Stomach (tissue), 8 donors: ENCODE measurements at regions not wholly inside any gene's neighbourhood (a gene's known extent, or its start where the extent isn't known, plus 50 kb on each side); places are given as distances from the start of the nearest gene placed in this dataset.

ENCODE experiments used
- DNase-seq, 2 donors: peaks; one replicate each; pipeline versions ENCODE4 v3.0.0 to v3.0.0-alpha.2; 2013 to 2019
- H3K27ac ChIP-seq, 5 donors: fragments of 200-600 bp in 4 of 5; sonication (generic) in 4 of 5; one replicate each; pipeline ENCODE4 v1.5.1; 2013 to 2019; ENCODE audit warnings: mild to moderate bottlenecking in 1 of 5, moderate library complexity in 1 of 5
- H3K27me3 ChIP-seq, 3 donors: fragments of 200-600 bp; sonication (generic); one replicate each; pipeline ENCODE4 v1.5.1; 2017 to 2019; ENCODE audit warnings: mixed run types in 1 of 3
- H3K36me3 ChIP-seq, 4 donors: fragments of 200-600 bp; sonication (generic); 1 replicate in 3 of 4; 2 replicates in 1 of 4; pipeline ENCODE4 v1.5.1; 2016 to 2019
- H3K4me1 ChIP-seq, 4 donors: fragments of 200-600 bp; sonication (generic); one replicate each; pipeline ENCODE4 v1.5.1; 2016 to 2019
- H3K4me3 ChIP-seq, 4 donors: fragments of 200-600 bp; sonication (generic) in 3 of 4; one replicate each; pipeline ENCODE4 v1.5.1; 2016 to 2019; ENCODE audit warnings: mild to moderate bottlenecking in 1 of 4
- H3K9me3 ChIP-seq, 4 donors: fragments of 200-600 bp; sonication (generic); one replicate each; pipeline ENCODE4 v1.5.1; 2016 to 2019
- EP300 ChIP-seq: sonication (generic); formaldehyde crosslinking; IDR thresholded peaks from one replicate; pipeline ENCODE4 v1.6.1; 2017; ENCODE audit warnings: antibody characterized with exemption
- POLR2A ChIP-seq, 4 donors: fragments of 450-650 bp; IDR thresholded peaks; one replicate each; pipeline ENCODE4 v1.6.1; 2016; ENCODE audit warnings: antibody characterized with exemption in 4 of 4, control low read depth in 2 of 4, mild to moderate bottlenecking in 1 of 4, moderate library complexity in 1 of 4
- POLR2AphosphoS5 ChIP-seq, 3 donors: sonication (generic); formaldehyde crosslinking; IDR thresholded peaks; one replicate each; pipeline ENCODE4 v1.6.1; 2016; ENCODE audit warnings: antibody characterized with exemption in 3 of 3
- WGBS, 5 donors: extraction: QIAGEN DNeasy Blood & Tissue Kit in 3 of 5; methylation state at CpG; one replicate each; pipeline versions ENCODE4 v1.1.5 to v1.1.7; 2013 to 2018; 5-methylcytosine and 5-hydroxymethylcytosine counted together
- intact Hi-C: fragments of 100-400 bp; cut with DNase I; formaldehyde crosslinking; loops from one replicate; pipeline ENCODE4 v1.15.1; 2023; ENCODE audit warnings: low total_unique reads
- TF ChIP-seq, protein P1 (sequence below), 7 experiments: fragments of 450-650 bp in 4 of 7; fragments of 200-600 bp in 3 of 7; sonication (generic) in 3 of 7; IDR thresholded peaks; one replicate each; pipeline ENCODE4 v1.5.1; 2016 to 2019; ENCODE audit warnings: antibody characterized with exemption in 7 of 7, control low read depth in 2 of 7, mild to moderate bottlenecking in 1 of 7
- donor health status: healthy with polysubstance abuse.
- donor health status: Bipolar disorder and iron deficiency.
- donor health status: healthy.

DNA sequence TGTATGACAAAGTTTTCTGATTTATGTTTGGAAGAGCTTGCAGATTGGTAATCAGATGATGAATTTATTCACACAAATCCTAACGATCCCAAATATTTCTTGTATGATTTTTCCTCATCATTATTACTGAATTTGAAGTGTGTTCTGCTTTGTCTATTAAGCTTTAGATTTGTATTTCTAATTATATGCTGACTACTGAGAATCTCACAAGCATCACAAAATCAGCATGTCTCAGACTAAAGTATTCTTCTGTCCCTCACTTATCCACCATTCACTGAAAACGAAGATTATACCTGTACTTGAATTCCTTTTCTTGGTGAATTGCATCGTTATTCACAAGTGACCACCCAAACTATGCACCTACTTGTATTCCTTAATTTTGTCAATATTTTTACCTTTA, 796.3 kb upstream of the MAP3K7 start:
- peaks cover 0 to 10% (median 0%) of the 10 kb centered on the region in 4 donors for H3K9me3 ChIP-seq
- H3K27me3 ChIP-seq: no peaks in the 10 kb centered on the region
- H3K27ac ChIP-seq: no peak overlapping the region
- H3K4me1 ChIP-seq: no peaks in the 10 kb centered on the region
- DNase-seq: no peak
- TF ChIP-seq, protein P1, sequence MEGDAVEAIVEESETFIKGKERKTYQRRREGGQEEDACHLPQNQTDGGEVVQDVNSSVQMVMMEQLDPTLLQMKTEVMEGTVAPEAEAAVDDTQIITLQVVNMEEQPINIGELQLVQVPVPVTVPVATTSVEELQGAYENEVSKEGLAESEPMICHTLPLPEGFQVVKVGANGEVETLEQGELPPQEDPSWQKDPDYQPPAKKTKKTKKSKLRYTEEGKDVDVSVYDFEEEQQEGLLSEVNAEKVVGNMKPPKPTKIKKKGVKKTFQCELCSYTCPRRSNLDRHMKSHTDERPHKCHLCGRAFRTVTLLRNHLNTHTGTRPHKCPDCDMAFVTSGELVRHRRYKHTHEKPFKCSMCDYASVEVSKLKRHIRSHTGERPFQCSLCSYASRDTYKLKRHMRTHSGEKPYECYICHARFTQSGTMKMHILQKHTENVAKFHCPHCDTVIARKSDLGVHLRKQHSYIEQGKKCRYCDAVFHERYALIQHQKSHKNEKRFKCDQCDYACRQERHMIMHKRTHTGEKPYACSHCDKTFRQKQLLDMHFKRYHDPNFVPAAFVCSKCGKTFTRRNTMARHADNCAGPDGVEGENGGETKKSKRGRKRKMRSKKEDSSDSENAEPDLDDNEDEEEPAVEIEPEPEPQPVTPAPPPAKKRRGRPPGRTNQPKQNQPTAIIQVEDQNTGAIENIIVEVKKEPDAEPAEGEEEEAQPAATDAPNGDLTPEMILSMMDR (IDR thresholded peaks at IDR 0.05): no peak
- no peak for TF ChIP-seq EP300
- no peak for TF ChIP-seq POLR2A (IDR thresholded peaks at IDR 0.05)
- no peak for TF ChIP-seq POLR2AphosphoS5 (IDR thresholded peaks at IDR 0.05)
- H3K4me3 ChIP-seq: no peak overlapping the region
- H3K36me3 ChIP-seq: no peaks in the 10 kb centered on the region
- 66 to 85% (median 79%) methylated on average over 3 of the region's 3 CpGs for WGBS, 5 donors
- intact Hi-C loops: no loop called here

DNA sequence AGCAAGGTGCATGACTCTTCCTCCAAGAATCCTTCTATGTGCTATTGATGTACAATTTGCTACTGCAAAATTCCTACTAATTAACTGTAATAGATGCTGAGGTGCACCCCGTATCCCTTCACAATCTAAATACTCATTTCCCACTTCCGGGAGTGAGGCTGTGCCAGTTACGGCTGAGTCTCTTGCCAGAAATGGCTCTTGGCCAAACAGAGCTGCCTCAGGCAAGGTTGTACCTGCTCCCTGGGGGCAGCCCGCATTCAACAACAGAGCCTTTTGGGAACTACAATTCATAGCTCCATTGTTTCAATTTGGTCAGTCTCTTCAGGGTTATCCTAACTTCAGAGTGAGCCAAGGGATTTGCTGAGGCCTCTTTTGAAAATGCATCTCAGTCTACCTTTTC, 789.8 kb upstream of the MAP3K7 start:
- Histone ChIP-seq H3K27ac (peak overlapping the region in 1 of 5 donors; percentile 32), H3K36me3 (no peaks in the 10 kb centered on the region), H3K4me1 (no peaks in the 10 kb centered on the region), H3K27me3 (no peaks in the 10 kb centered on the region), H3K4me3 (no peak overlapping the region), H3K9me3 (no peaks in the 10 kb centered on the region)
- TF ChIP-seq POLR2A (IDR thresholded peaks at IDR 0.05): no peak
- TF ChIP-seq POLR2AphosphoS5 (IDR thresholded peaks at IDR 0.05): no peak
- TF ChIP-seq EP300: no peak
- TF ChIP-seq, protein P1 (IDR thresholded peaks at IDR 0.05): no peak
- 37 to 61% (median 43%) methylated on average over 4 of the region's 4 CpGs for WGBS, 5 donors
- DNase-seq: peak in 1 of 2 donors; percentile 44
- intact Hi-C loops: no loop called here

DNA sequence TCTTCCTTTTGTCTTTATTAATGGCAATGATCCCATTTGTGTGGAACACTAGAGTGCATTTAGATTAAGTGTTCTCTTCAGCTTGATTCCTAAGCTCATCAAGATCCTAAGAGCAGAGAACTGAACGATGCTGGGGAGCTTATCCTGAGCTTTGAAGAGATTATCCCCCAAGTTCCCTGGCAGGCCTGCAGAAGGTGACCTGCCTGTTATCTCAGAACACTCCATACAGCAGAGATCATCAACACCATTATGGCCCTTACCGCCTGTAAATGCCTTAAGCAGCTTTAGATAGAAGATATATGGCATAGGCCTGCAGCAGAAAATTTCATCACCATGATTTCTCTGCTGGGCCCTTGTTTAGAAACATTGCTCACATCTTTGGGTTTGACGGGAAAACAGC, 779.9 kb upstream of the MAP3K7 start:
- intact Hi-C loops: no loop called here
- no peaks in the 10 kb centered on the region for H3K4me1 ChIP-seq
- H3K9me3 ChIP-seq: peaks cover 0 to 3% (median 0%) of the 10 kb centered on the region in 4 donors
- no peaks in the 10 kb centered on the region for H3K27me3 ChIP-seq
- no peak for DNase-seq
- no peak overlapping the region for H3K27ac ChIP-seq
- WGBS, 5 donors: 67 to 78% (median 69%) methylated on average over 3 of the region's 3 CpGs
- H3K36me3 ChIP-seq: no peaks in the 10 kb centered on the region
- no peak for TF ChIP-seq POLR2AphosphoS5 (IDR thresholded peaks at IDR 0.05)
- TF ChIP-seq, protein P1 (IDR thresholded peaks at IDR 0.05): no peak
- no peak for TF ChIP-seq EP300
- TF ChIP-seq POLR2A (IDR thresholded peaks at IDR 0.05): no peak
- no peak overlapping the region for H3K4me3 ChIP-seq

- TF ChIP-seq EP300 (no peak), POLR2AphosphoS5 (IDR thresholded peaks at IDR 0.05) (no peak), POLR2A (IDR thresholded peaks at IDR 0.05) (no peak)
- TF ChIP-seq, protein P1 (IDR thresholded peaks at IDR 0.05): no peak
- no peaks in the 10 kb centered on the region for H3K27me3 ChIP-seq
- intact Hi-C loops: no loop called here
- no peaks in the 10 kb centered on the region for H3K36me3 ChIP-seq
- DNase-seq: no peak
- no peaks in the 10 kb centered on the region for H3K9me3 ChIP-seq
- no peaks in the 10 kb centered on the region for H3K4me1 ChIP-seq
- no peak overlapping the region for H3K4me3 ChIP-seq
- H3K27ac ChIP-seq: no peak overlapping the region
Measured at GRCh38 chr6:91358986-91359385, 772.1 kb upstream of the MAP3K7 start.
